ENCODE measurements at regions not wholly inside any gene's neighbourhood (a gene's known extent, or its start where the extent isn't known, plus 50 kb on each side); places are given as distances from the start of the nearest gene placed in this dataset.
"Not testable (repeated sequence)": the region's sequence is repeated elsewhere in the genome, so short reads cannot be mapped to it uniquely, and the experiment has no call there.

DNA sequence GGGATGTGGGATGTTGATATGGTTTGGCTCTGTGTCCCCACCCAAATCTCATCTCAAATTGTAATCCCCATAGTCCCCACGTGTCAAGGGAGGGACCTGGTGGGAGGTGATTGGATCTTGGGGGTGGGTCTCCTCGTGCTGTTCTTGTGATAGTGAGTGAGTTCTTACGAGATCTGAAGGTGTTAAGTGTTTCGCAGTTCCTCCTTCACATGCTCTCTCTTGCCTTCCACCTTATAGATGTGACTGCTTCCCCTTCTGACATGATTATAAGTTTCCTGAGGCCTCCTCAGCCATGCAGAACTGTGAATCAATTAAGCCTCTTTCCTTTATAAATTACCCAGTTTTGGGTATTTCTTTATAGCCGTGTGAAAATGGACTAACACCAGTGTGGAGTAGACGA, 130.1 kb upstream of the KCNE2 start:
- not testable (repeated sequence) for H3K27me3 ChIP-seq (ENCODE audit: control insufficient read depth, insufficient read depth, low read length); H3K36me3 ChIP-seq (ENCODE audit: control insufficient read depth, insufficient read depth, low read length); H3K27ac ChIP-seq (ENCODE audit: low read depth, low read length); H3K9me3 ChIP-seq (ENCODE audit: control insufficient read depth, insufficient read depth, low read length); H3K4me1 ChIP-seq (ENCODE audit: control insufficient read depth, insufficient read depth, low read length); DNase-seq (ENCODE audit: low read depth in 4 of 6, low spot score in 6 of 6); H3K4me3 ChIP-seq (ENCODE audit: low read depth, low read length)
- WGBS (ENCODE audit: insufficient coverage), result 86% methylated on average over 1 of the region's 6 CpGs

GRCh38 chr21:34235514-34235913, 128.3 kb upstream of the KCNE2 start:
- Histone ChIP-seq H3K36me3 (ENCODE audit: control insufficient read depth, insufficient read depth, low read length) (no peaks in the 10 kb centered on the region), H3K27ac (ENCODE audit: low read depth, low read length) (no peak overlapping the region), H3K9me3 (ENCODE audit: control insufficient read depth, insufficient read depth, low read length) (no peaks in the 10 kb centered on the region), H3K27me3 (ENCODE audit: control insufficient read depth, insufficient read depth, low read length) (no peaks in the 10 kb centered on the region), H3K4me1 (ENCODE audit: control insufficient read depth, insufficient read depth, low read length) (no peaks in the 10 kb centered on the region), H3K4me3 (ENCODE audit: low read depth, low read length) (no peak overlapping the region)
- DNase-seq (ENCODE audit: low read depth in 4 of 6, low spot score in 6 of 6), result peak in 2 of 6 donors; percentile 12 to 15
- 20% methylated on average over 1 of the region's 1 CpG for WGBS (ENCODE audit: insufficient coverage)

GRCh38 chr21:34242973-34243372, 120.8 kb upstream of the KCNE2 start:
- H3K27me3 ChIP-seq (ENCODE audit: control insufficient read depth, insufficient read depth, low read length), result no peaks in the 10 kb centered on the region
- WGBS (ENCODE audit: insufficient coverage), result 90% methylated on average over 2 of the region's 2 CpGs
- H3K36me3 ChIP-seq (ENCODE audit: control insufficient read depth, insufficient read depth, low read length), result no peaks in the 10 kb centered on the region
- H3K4me3 ChIP-seq (ENCODE audit: low read depth, low read length), result no peak overlapping the region
- DNase-seq (ENCODE audit: low read depth in 4 of 6, low spot score in 6 of 6), result no peak
- H3K9me3 ChIP-seq (ENCODE audit: control insufficient read depth, insufficient read depth, low read length), result peaks cover 3% of the 10 kb centered on the region
- H3K27ac ChIP-seq (ENCODE audit: low read depth, low read length), result no peak overlapping the region
- H3K4me1 ChIP-seq (ENCODE audit: control insufficient read depth, insufficient read depth, low read length), result no peaks in the 10 kb centered on the region

GRCh38 chr21:34243562-34243961, 120.2 kb upstream of the KCNE2 start:
- WGBS (ENCODE audit: insufficient coverage), result 86% methylated on average over 1 of the region's 1 CpG
- Histone ChIP-seq H3K27ac (ENCODE audit: low read depth, low read length) (no peak overlapping the region), H3K36me3 (ENCODE audit: control insufficient read depth, insufficient read depth, low read length) (no peaks in the 10 kb centered on the region), H3K27me3 (ENCODE audit: control insufficient read depth, insufficient read depth, low read length) (no peaks in the 10 kb centered on the region), H3K4me3 (ENCODE audit: low read depth, low read length) (no peak overlapping the region), H3K4me1 (ENCODE audit: control insufficient read depth, insufficient read depth, low read length) (no peaks in the 10 kb centered on the region), H3K9me3 (ENCODE audit: control insufficient read depth, insufficient read depth, low read length) (peaks cover 3% of the 10 kb centered on the region)
- DNase-seq (ENCODE audit: low read depth in 4 of 6, low spot score in 6 of 6), result no peak

DNA sequence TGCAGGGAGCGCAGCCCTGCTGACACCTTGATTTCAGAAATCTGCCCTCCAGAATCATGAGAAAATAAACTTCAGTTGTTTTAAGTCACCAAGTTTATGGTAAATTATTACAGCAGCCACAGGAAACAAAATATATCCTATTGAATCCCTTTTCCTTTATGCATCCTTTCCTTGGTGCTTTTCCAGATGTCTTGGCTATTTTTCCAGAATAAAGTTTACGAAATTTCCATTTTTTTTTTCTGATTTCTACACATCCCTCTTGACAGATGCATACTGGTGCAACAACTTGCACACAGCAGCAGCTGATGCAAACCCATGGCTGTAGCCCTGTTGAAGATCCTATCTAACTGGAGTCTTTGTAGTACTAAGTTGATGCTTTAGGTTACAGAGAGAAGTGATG, 111.1 kb upstream of the KCNE2 start:
- H3K4me3 ChIP-seq (ENCODE audit: low read depth, low read length), result no peak overlapping the region
- no peaks in the 10 kb centered on the region for H3K27me3 ChIP-seq (ENCODE audit: control insufficient read depth, insufficient read depth, low read length)
- no peaks in the 10 kb centered on the region for H3K36me3 ChIP-seq (ENCODE audit: control insufficient read depth, insufficient read depth, low read length)
- WGBS (ENCODE audit: insufficient coverage), result no CpG with 5 or more reads among the region's 2 CpGs
- H3K27ac ChIP-seq (ENCODE audit: low read depth, low read length), result no peak overlapping the region
- no peaks in the 10 kb centered on the region for H3K4me1 ChIP-seq (ENCODE audit: control insufficient read depth, insufficient read depth, low read length)
- DNase-seq (ENCODE audit: low read depth in 4 of 6, low spot score in 6 of 6), result no peak
- peaks cover 7% of the 10 kb centered on the region for H3K9me3 ChIP-seq (ENCODE audit: control insufficient read depth, insufficient read depth, low read length)

DNA sequence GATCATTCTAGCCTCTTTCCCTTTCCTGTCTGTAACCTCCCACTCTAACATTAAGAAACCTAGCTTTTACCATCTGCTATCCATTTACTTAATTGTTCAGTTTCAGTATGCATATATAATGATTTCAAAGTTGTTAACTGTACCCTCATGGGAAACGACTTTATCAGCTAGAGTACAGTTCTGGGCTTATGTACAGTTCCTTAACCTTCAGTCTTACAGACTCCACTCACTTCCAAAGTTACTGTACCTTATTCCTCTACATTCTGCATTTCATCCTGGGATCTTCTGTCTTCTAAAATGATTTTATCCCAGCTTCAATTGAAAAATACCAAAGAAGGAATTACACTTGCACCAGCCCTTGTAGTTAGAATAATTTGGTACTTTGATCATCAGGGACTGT, 108.7 kb upstream of the KCNE2 start:
- no peak overlapping the region for H3K4me3 ChIP-seq (ENCODE audit: low read depth, low read length)
- no peak for DNase-seq (ENCODE audit: low read depth in 4 of 6, low spot score in 6 of 6)
- no peaks in the 10 kb centered on the region for H3K4me1 ChIP-seq (ENCODE audit: control insufficient read depth, insufficient read depth, low read length)
- H3K36me3 ChIP-seq (ENCODE audit: control insufficient read depth, insufficient read depth, low read length), result no peaks in the 10 kb centered on the region
- H3K27me3 ChIP-seq (ENCODE audit: control insufficient read depth, insufficient read depth, low read length), result no peaks in the 10 kb centered on the region
- H3K27ac ChIP-seq (ENCODE audit: low read depth, low read length), result no peak overlapping the region
- peaks cover 6% of the 10 kb centered on the region for H3K9me3 ChIP-seq (ENCODE audit: control insufficient read depth, insufficient read depth, low read length)
- WGBS (ENCODE audit: insufficient coverage), result 100% methylated on average over 1 of the region's 1 CpG

DNA sequence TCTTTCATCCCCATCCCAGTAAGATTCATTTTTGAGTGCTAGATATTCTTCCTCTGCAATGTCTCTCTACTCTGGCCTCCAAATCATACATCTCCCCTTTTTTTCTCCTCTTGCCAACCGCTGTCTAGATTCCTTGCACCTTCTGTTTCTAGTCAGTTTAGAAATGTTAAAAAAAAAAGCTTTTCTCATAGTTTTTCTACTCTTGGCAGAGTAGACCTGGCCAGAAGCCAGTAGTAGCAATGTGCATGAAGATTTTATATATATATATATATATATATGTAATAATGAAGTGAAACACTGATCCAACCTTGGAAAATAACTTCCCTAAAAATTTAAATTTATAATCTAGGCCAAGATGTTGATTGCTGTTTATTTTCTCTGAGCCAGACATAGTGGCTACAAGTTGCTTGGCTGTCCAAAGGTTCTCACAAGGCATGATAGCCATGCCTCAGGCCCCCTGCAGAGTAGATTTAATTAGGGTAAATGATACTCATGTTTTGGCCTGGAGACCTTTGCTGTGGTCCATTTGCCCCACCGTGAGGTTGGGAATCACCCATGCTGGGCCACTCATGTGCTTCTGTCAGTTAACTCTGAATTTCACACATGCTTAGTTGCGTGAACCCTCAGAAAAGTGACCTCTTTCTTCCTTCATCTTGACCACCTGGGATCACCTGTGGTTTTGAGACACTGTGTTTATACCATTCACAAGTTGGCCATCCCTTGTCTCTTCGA, 103.4 kb upstream of the KCNE2 start:
- WGBS (ENCODE audit: insufficient coverage), result 75% methylated on average over 2 of the region's 4 CpGs
- no peaks in the 10 kb centered on the region for H3K36me3 ChIP-seq (ENCODE audit: control insufficient read depth, insufficient read depth, low read length)
- peaks cover 2% of the 10 kb centered on the region for H3K9me3 ChIP-seq (ENCODE audit: control insufficient read depth, insufficient read depth, low read length)
- H3K27me3 ChIP-seq (ENCODE audit: control insufficient read depth, insufficient read depth, low read length), result no peaks in the 10 kb centered on the region
- peak in 1 of 6 donors; percentile 61 for DNase-seq (ENCODE audit: low read depth in 4 of 6, low spot score in 6 of 6)
- no peak overlapping the region for H3K27ac ChIP-seq (ENCODE audit: low read depth, low read length)
- no peak overlapping the region for H3K4me3 ChIP-seq (ENCODE audit: low read depth, low read length)
- H3K4me1 ChIP-seq (ENCODE audit: control insufficient read depth, insufficient read depth, low read length), result peaks cover 9% of the 10 kb centered on the region

DNA sequence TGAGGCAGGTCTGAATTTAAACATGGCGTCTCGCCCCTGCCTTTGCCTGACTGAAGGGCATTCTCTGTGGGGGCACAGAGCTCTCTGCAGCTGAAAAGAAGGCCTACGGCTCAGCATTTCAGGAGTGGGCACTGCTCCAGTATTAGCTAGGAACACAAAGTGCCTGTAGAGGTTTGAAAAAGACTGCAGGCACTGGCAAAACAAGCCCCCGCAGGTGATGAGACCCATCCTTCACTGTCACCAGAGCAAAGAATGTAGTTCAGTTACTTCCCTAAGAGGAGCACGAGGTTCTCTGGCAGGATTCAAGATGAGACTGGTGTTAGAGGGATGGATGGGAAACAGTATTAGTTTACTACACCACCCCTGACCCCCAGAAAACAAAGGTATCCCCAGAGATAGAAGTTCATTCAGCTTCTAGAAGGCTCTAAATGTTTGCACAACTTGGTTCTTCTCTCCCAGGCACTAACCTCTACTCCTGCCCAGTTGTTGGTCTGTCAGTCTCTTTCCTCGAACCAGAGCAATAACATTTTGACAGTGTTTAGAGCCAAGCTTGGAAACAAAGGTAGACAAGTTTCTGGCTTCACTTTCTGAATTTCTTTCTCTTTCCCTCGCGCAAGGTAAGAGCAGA, 101.9 kb upstream of the KCNE2 start:
- peak in 2 of 6 donors; percentile 45 to 48 for DNase-seq (ENCODE audit: low read depth in 4 of 6, low spot score in 6 of 6)
- peaks cover 9% of the 10 kb centered on the region for H3K4me1 ChIP-seq (ENCODE audit: control insufficient read depth, insufficient read depth, low read length)
- 24% methylated on average over 5 of the region's 8 CpGs for WGBS (ENCODE audit: insufficient coverage)
- no peaks in the 10 kb centered on the region for H3K9me3 ChIP-seq (ENCODE audit: control insufficient read depth, insufficient read depth, low read length)
- H3K4me3 ChIP-seq (ENCODE audit: low read depth, low read length), result no peak overlapping the region
- peak overlapping the region; percentile 6 for H3K27ac ChIP-seq (ENCODE audit: low read depth, low read length)
- no peaks in the 10 kb centered on the region for H3K36me3 ChIP-seq (ENCODE audit: control insufficient read depth, insufficient read depth, low read length)
- no peaks in the 10 kb centered on the region for H3K27me3 ChIP-seq (ENCODE audit: control insufficient read depth, insufficient read depth, low read length)

- H3K4me3 ChIP-seq (ENCODE audit: low read depth, low read length), result no peak overlapping the region
- no peaks in the 10 kb centered on the region for H3K27me3 ChIP-seq (ENCODE audit: control insufficient read depth, insufficient read depth, low read length)
- no peak overlapping the region for H3K27ac ChIP-seq (ENCODE audit: low read depth, low read length)
- no peaks in the 10 kb centered on the region for H3K9me3 ChIP-seq (ENCODE audit: control insufficient read depth, insufficient read depth, low read length)
- no peak for DNase-seq (ENCODE audit: low read depth in 4 of 6, low spot score in 6 of 6)
- WGBS (ENCODE audit: insufficient coverage), result 57% methylated on average over 1 of the region's 1 CpG
- no peaks in the 10 kb centered on the region for H3K36me3 ChIP-seq (ENCODE audit: control insufficient read depth, insufficient read depth, low read length)
- peaks cover 9% of the 10 kb centered on the region for H3K4me1 ChIP-seq (ENCODE audit: control insufficient read depth, insufficient read depth, low read length)
Observed at GRCh38 chr21:34262469-34262845, 101.3 kb upstream of the KCNE2 start.

GRCh38 chr21:34263629-34264028, 100.2 kb upstream of the KCNE2 start:
- no peak overlapping the region for H3K4me3 ChIP-seq (ENCODE audit: low read depth, low read length)

More at GRCh38 chr21:34263629-34264028, 100.2 kb upstream of the KCNE2 start:
- Histone ChIP-seq H3K27ac (ENCODE audit: low read depth, low read length) (no peak overlapping the region), H3K36me3 (ENCODE audit: control insufficient read depth, insufficient read depth, low read length) (no peaks in the 10 kb centered on the region), H3K9me3 (ENCODE audit: control insufficient read depth, insufficient read depth, low read length) (no peaks in the 10 kb centered on the region), H3K27me3 (ENCODE audit: control insufficient read depth, insufficient read depth, low read length) (no peaks in the 10 kb centered on the region), H3K4me1 (ENCODE audit: control insufficient read depth, insufficient read depth, low read length) (peaks cover 9% of the 10 kb centered on the region)
- no CpG with 5 or more reads among the region's 2 CpGs for WGBS (ENCODE audit: insufficient coverage)
- DNase-seq (ENCODE audit: low read depth in 4 of 6, low spot score in 6 of 6), result no peak

Measured in spinal cord (tissue), 9 donors.